ENCODE measurements at regions not wholly inside any gene's neighbourhood (a gene's known extent, or its start where the extent isn't known, plus 50 kb on each side); places are given as distances from the start of the nearest gene placed in this dataset.

- Histone ChIP-seq H3K4me3 (no peak overlapping the region), H3K36me3 (no peaks in the 10 kb centered on the region), H3K4me1 (no peaks in the 10 kb centered on the region), H3K9me3 (no peaks in the 10 kb centered on the region), H3K27me3 (no peaks in the 10 kb centered on the region), H3K27ac (no peak overlapping the region)
- no peak for ATAC-seq
- TF ChIP-seq, protein P1, sequence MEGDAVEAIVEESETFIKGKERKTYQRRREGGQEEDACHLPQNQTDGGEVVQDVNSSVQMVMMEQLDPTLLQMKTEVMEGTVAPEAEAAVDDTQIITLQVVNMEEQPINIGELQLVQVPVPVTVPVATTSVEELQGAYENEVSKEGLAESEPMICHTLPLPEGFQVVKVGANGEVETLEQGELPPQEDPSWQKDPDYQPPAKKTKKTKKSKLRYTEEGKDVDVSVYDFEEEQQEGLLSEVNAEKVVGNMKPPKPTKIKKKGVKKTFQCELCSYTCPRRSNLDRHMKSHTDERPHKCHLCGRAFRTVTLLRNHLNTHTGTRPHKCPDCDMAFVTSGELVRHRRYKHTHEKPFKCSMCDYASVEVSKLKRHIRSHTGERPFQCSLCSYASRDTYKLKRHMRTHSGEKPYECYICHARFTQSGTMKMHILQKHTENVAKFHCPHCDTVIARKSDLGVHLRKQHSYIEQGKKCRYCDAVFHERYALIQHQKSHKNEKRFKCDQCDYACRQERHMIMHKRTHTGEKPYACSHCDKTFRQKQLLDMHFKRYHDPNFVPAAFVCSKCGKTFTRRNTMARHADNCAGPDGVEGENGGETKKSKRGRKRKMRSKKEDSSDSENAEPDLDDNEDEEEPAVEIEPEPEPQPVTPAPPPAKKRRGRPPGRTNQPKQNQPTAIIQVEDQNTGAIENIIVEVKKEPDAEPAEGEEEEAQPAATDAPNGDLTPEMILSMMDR (IDR thresholded peaks at IDR 0.05) = no peak
- TF ChIP-seq POLR2AphosphoS5 (IDR thresholded peaks at IDR 0.05) (no peak), POLR2A (IDR thresholded peaks at IDR 0.05) (no peak), EP300 (IDR thresholded peaks at IDR 0.05) (no peak)
- 90% methylated on average over 10 of the region's 20 CpGs; no CpG with 5 or more reads in 1 of the 2 donors for WGBS, 2 donors (ENCODE audit: low coverage in 1 of 2)
These were observed 56.7 kb upstream of the C1QTNF9B start for GRCh38 chr13:23953860-23954512.

DNA sequence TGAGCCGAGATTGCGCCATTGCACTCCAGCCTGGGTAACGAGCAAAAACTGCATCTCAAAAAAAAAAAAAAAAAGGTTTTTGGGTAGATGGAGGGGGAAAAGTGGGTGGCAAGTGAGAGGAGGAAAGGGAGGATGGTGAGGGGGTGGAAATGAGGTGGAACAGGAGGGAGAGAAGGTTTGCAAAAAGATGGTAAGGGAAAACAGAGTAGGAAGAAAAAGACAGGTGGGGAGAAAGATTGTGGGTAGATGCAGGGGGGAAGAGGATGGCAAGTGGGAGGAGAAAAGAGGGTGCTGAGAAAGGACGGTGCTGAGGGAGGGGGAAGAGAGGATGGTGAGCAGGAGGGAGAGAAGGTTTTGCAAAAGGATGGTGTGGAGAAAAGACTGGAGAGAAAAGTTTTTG lies 57.8 kb upstream of the C1QTNF9B start:
- Histone ChIP-seq H3K27me3 (no peaks in the 10 kb centered on the region), H3K27ac (no peak overlapping the region), H3K4me1 (no peaks in the 10 kb centered on the region), H3K4me3 (no peak overlapping the region), H3K36me3 (no peaks in the 10 kb centered on the region), H3K9me3 (no peaks in the 10 kb centered on the region)
- 76 to 83% methylated on average over 2 to 3 of the region's 4 CpGs for WGBS, 2 donors (ENCODE audit: low coverage in 1 of 2)
- TF ChIP-seq POLR2A (IDR thresholded peaks at IDR 0.05) = no peak
- TF ChIP-seq EP300 (IDR thresholded peaks at IDR 0.05) = no peak
- TF ChIP-seq POLR2AphosphoS5 (IDR thresholded peaks at IDR 0.05) = no peak
- TF ChIP-seq, protein P1 (IDR thresholded peaks at IDR 0.05) = no peak
- no peak for ATAC-seq

GRCh38 chr13:23956106-23956505 lies 58.8 kb upstream of the C1QTNF9B start:
- H3K36me3 ChIP-seq = no peaks in the 10 kb centered on the region
- TF ChIP-seq, protein P1 (IDR thresholded peaks at IDR 0.05) = no peak
- no peak for TF ChIP-seq POLR2AphosphoS5 (IDR thresholded peaks at IDR 0.05)
- TF ChIP-seq EP300 (IDR thresholded peaks at IDR 0.05) = no peak
- no peak for TF ChIP-seq POLR2A (IDR thresholded peaks at IDR 0.05)
- no peaks in the 10 kb centered on the region for H3K9me3 ChIP-seq
- no peaks in the 10 kb centered on the region for H3K4me1 ChIP-seq
- 38 to 47% methylated on average over 3 to 4 of the region's 4 CpGs for WGBS, 2 donors (ENCODE audit: low coverage in 1 of 2)
- H3K27ac ChIP-seq = no peak overlapping the region
- no peaks in the 10 kb centered on the region for H3K27me3 ChIP-seq
- no peak for ATAC-seq
- no peak overlapping the region for H3K4me3 ChIP-seq

- ATAC-seq = no peak
- H3K4me3 ChIP-seq = no peak overlapping the region
- no peaks in the 10 kb centered on the region for H3K36me3 ChIP-seq
These were observed 60.7 kb upstream of the C1QTNF9B start for GRCh38 chr13:23957981-23958380.

More at GRCh38 chr13:23957981-23958380, 60.7 kb upstream of the C1QTNF9B start:
- TF ChIP-seq, protein P1 (IDR thresholded peaks at IDR 0.05) = no peak
- TF ChIP-seq POLR2AphosphoS5 (IDR thresholded peaks at IDR 0.05) (no peak), POLR2A (IDR thresholded peaks at IDR 0.05) (no peak), EP300 (IDR thresholded peaks at IDR 0.05) (no peak)
- no peaks in the 10 kb centered on the region for H3K27me3 ChIP-seq
- H3K4me1 ChIP-seq = no peaks in the 10 kb centered on the region
- WGBS, 2 donors (ENCODE audit: low coverage in 1 of 2) = 80 to 89% methylated on average over 1 to 4 of the region's 4 CpGs
- no peaks in the 10 kb centered on the region for H3K9me3 ChIP-seq
- H3K27ac ChIP-seq = no peak overlapping the region
